Activated CD4-positive, alpha-beta T cell treated with anti-CD3 and anti-CD28 coated beads, Interleukin-2, amount 10 ng/mL, durations not matched to agents 24 days and 14 days (primary cell): ENCODE measurements at regions not wholly inside any gene's neighbourhood (a gene's known extent, or its start where the extent isn't known, plus 50 kb on each side); places are given as distances from the start of the nearest gene placed in this dataset.

Source experiments
- DNase-seq: peaks from one replicate; pipeline ENCODE4 v3.0.0; 2022
- H3K27ac Mint-ChIP-seq: one replicate; pipeline ENCODE4 v1.8.0; 2022; ENCODE audit warnings: mild to moderate bottlenecking, mixed read lengths
- H3K27me3 Mint-ChIP-seq: one replicate; pipeline ENCODE4 v1.8.0; 2022; ENCODE audit warnings: mixed read lengths
- H3K36me3 Mint-ChIP-seq: one replicate; pipeline ENCODE4 v1.8.0; 2022; ENCODE audit warnings: low read depth, mild to moderate bottlenecking, mixed read lengths
- H3K4me1 Mint-ChIP-seq: one replicate; pipeline ENCODE4 v1.8.0; 2021; ENCODE audit warnings: mixed read lengths
- H3K4me3 Mint-ChIP-seq: one replicate; pipeline ENCODE4 v1.8.0; 2022; ENCODE audit warnings: mild to moderate bottlenecking, moderate library complexity, mixed read lengths
- H3K9me3 Mint-ChIP-seq: one replicate; pipeline ENCODE4 v1.8.0; 2021; ENCODE audit warnings: mixed read lengths
- intact Hi-C: fragments of 100-400 bp; cut with micrococcal nuclease; formaldehyde crosslinking; loops from one replicate; pipeline ENCODE4 v1.15.1; 2023

DNA sequence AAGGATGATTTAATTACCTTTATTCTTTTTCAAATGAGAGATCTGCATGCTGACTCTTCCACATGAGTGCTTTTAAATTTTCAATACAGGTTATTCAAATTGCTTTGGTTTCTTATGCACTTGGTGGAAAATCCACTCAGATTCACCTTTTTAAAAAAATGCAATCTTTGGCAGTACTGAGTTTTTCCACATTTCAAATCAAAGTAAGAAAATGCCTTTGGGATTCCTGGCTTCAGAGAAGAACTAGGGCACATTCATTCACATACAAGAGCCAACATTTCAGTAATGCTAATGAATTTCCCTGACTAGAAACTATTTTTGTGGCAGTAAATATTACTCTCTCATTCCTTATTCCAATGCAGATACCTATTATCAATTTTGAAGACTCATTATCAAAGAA, 342.2 kb downstream of the ETNK1 start:
- Mint-ChIP-seq H3K4me1 (no peaks in the 10 kb centered on the region), H3K36me3 (no peaks in the 10 kb centered on the region), H3K27me3 (no peaks in the 10 kb centered on the region), H3K4me3 (no peak overlapping the region), H3K9me3 (no peaks in the 10 kb centered on the region), H3K27ac (no peak overlapping the region)
- intact Hi-C loops: no loop called here
- DNase-seq: no peak

DNA sequence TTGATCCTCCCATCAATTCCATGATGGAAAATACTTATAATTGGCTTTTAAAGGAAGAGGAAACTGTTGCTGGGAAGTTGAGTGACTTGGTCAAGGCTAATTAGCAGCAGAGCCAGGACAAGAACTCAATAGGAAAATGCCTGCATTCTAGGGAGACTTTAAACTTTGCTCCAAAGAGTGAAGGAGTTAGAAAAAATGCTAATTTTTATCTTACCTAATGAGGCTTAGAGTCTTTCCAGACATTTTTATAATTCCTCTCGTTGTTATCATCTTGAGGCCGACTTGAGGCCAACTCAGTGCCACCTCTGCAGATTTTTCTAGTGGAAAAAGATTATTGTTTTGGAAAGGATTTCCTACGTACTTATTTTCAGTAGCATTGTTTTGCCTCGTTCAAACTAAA, 344.6 kb downstream of the ETNK1 start:
- DNase-seq: no peak
- Mint-ChIP-seq H3K4me1 (no peaks in the 10 kb centered on the region), H3K27me3 (no peaks in the 10 kb centered on the region), H3K9me3 (no peaks in the 10 kb centered on the region), H3K36me3 (no peaks in the 10 kb centered on the region), H3K27ac (no peak overlapping the region), H3K4me3 (no peak overlapping the region)
- intact Hi-C loops: no loop called here

DNA sequence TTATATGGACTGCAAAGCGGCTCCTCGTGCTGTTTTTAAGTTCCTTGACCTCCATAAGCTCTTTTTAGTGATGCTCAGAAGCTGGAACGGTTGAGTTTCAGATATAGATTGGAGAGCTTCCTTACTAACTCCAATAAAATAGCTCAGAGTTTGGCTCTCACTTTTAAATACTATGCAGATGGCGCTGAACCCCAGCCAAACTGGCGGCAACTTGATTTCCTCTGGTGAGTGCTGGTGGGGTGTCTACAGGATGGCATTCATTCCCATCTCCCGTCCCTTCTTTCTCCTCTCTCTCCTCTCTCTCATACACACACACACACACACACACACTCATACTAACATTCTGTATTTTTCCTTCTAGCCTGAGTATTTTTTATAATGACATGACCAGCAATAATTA, 346.3 kb downstream of the ETNK1 start:
- H3K27me3 Mint-ChIP-seq: no peaks in the 10 kb centered on the region
- H3K27ac Mint-ChIP-seq: no peak overlapping the region
- H3K36me3 Mint-ChIP-seq: no peaks in the 10 kb centered on the region
- DNase-seq: no peak
- intact Hi-C loops: no loop called here
- H3K4me3 Mint-ChIP-seq: no peak overlapping the region
- H3K4me1 Mint-ChIP-seq: no peaks in the 10 kb centered on the region
- H3K9me3 Mint-ChIP-seq: no peaks in the 10 kb centered on the region

DNA sequence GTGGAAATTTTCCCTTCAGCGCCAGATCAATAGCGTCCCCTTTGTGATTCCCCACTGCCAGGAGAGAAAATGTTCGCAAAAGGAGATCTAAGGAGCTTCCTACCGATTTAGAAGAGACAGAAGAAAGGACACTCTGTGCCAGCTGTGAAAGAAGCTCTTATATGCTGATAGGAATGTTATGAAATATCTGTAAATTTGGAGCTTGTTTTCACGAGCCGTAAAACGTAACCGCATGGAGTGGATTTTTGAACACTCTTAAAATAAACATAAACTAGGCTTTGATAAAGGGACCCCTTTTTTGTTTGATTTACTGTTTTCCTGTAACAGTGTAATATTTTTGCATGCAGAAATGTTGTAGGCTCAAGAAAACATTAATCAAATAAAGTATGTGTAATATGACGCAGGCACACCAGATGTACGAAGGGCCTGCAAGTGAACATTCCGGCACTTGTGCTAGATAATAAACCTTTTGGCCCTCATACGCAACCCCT, 346.8 kb downstream of the ETNK1 start:
- DNase-seq: no peak
- no peaks in the 10 kb centered on the region for H3K9me3 Mint-ChIP-seq
- no peak overlapping the region for H3K27ac Mint-ChIP-seq
- no peaks in the 10 kb centered on the region for H3K4me1 Mint-ChIP-seq
- no peaks in the 10 kb centered on the region for H3K36me3 Mint-ChIP-seq
- no peaks in the 10 kb centered on the region for H3K27me3 Mint-ChIP-seq
- no peak overlapping the region for H3K4me3 Mint-ChIP-seq
- intact Hi-C loops: no loop called here

DNA sequence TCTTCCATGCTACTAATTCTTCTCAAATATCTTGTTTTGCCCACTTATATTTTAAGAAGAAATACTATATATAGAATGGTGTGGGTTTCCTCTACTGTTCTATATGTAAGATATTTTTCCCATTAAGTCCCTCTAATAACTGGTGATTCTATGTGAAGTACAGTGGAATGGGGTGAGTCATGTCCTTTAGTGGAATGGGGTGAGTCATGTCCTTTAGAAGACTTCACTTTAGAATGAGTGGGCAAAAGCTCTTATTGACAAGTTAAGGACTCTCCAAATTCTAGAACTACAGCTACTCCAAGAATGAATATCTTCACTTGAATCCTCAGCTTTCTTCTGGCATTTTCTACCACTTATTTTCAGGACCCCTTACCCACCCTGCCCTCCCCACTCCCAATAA, 349.9 kb downstream of the ETNK1 start:
- no peak overlapping the region for H3K4me3 Mint-ChIP-seq
- no peak for DNase-seq
- H3K27ac Mint-ChIP-seq: no peak overlapping the region
- H3K27me3 Mint-ChIP-seq: no peaks in the 10 kb centered on the region
- no peaks in the 10 kb centered on the region for H3K36me3 Mint-ChIP-seq
- H3K9me3 Mint-ChIP-seq: no peaks in the 10 kb centered on the region
- intact Hi-C loops: no loop called here
- H3K4me1 Mint-ChIP-seq: no peaks in the 10 kb centered on the region

DNA sequence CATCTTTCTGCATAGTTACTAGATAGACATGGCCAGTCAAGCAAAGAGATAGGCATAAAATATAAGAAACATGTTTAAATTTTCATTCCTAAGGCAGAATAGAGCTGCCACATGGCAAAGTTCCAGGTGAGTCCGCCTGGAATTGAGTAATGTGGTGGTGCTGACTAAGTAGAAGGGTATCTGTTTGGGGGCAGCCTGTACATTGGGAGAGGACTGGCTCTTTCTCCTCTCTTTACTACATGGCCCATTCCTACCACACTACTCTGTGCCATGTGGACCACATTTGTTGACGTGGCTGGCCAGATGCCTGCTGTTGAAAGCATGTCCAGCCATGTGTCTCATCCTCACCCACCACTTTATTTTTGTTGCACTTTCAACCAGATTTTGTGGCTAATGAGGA, 354.0 kb downstream of the ETNK1 start:
- Mint-ChIP-seq H3K27ac (no peak overlapping the region), H3K4me3 (no peak overlapping the region), H3K9me3 (no peaks in the 10 kb centered on the region), H3K4me1 (no peaks in the 10 kb centered on the region), H3K36me3 (no peaks in the 10 kb centered on the region), H3K27me3 (no peaks in the 10 kb centered on the region)
- no peak for DNase-seq
- intact Hi-C loops: no loop called here

DNA sequence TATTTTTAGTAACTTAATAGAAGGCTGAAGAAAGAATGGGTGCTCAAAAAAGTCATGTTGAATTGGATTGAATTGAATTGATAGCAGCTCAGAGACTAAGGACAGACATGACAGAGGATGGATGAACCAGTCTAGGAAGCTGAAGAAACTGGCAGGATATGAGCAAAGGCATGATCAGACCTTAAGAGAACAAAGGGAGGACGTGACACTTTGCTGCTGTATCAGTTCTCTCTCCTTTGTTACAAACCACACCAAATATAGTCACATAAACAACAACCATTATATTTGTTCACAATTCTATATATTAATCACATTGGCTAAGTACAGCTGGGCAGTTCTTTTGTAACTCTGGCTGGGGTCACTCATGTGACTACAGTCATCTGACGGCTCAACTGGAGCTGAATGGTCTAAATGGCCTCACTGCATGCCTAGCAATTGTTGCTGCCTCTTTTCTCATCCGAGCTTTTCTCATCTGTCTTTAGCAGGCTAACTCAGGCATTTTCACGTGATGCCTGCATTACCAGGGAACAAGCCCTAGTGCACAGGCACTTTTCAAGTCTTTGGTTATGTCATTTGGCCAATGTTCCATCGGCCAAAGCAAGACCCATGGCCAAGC, 355.0 kb downstream of the ETNK1 start:
- Mint-ChIP-seq H3K36me3 (no peaks in the 10 kb centered on the region), H3K4me3 (no peak overlapping the region)
- no peak for DNase-seq

DNA sequence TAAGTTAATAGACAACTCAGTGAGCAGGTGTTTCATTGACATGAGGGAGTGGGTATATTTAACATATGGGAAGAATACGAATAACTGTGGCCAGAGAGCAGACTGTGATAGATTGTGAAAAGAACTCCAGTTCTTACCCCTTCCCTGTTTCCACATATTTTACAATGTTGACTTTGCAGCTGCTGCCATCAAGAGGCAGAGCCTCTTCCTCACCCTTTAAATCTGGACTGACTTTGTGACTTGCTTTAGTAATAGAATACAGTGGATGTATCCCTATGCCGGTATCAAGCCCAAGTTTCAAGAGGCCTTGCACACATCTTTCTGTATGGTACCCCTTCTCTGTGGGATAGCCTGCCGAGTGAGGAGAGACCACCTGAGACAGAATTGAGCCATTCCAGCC, 356.7 kb downstream of the ETNK1 start:
- no peaks in the 10 kb centered on the region for H3K27me3 Mint-ChIP-seq
- no peaks in the 10 kb centered on the region for H3K9me3 Mint-ChIP-seq
- no peak overlapping the region for H3K4me3 Mint-ChIP-seq
- no peak for DNase-seq
- H3K36me3 Mint-ChIP-seq: no peaks in the 10 kb centered on the region
- H3K27ac Mint-ChIP-seq: no peak overlapping the region
- intact Hi-C loops: no loop called here
- H3K4me1 Mint-ChIP-seq: no peaks in the 10 kb centered on the region

More for the DNA sequence above, 355.0 kb downstream of the ETNK1 start:
- intact Hi-C loops: no loop called here
- Mint-ChIP-seq H3K27ac (no peak overlapping the region), H3K4me1 (no peaks in the 10 kb centered on the region), H3K27me3 (no peaks in the 10 kb centered on the region), H3K9me3 (no peaks in the 10 kb centered on the region)

DNA sequence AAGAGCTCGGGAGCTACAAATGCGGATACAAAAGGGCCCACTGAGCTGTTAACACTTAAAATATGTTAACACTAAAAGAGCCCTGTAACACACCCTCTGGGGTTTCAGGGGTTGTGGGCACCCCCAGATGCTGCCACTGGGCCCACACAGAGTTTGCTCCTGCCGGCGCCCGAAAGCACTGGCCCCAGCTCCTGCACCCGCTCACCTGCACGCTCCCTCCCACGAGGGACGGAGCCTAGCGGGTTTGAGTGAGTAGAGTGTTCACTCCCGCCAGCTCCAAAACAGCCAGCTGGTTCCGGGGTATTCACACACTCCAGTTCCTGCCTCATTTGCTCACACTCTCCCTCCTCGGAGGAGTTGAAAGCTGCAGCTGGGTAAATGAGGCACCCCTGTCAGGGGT, 357.7 kb downstream of the ETNK1 start:
- no peaks in the 10 kb centered on the region for H3K27me3 Mint-ChIP-seq
- no peaks in the 10 kb centered on the region for H3K36me3 Mint-ChIP-seq
- intact Hi-C loops: no loop called here
- H3K4me1 Mint-ChIP-seq: no peaks in the 10 kb centered on the region
- DNase-seq: no peak
- H3K9me3 Mint-ChIP-seq: no peaks in the 10 kb centered on the region
- no peak overlapping the region for H3K27ac Mint-ChIP-seq
- no peak overlapping the region for H3K4me3 Mint-ChIP-seq

DNA sequence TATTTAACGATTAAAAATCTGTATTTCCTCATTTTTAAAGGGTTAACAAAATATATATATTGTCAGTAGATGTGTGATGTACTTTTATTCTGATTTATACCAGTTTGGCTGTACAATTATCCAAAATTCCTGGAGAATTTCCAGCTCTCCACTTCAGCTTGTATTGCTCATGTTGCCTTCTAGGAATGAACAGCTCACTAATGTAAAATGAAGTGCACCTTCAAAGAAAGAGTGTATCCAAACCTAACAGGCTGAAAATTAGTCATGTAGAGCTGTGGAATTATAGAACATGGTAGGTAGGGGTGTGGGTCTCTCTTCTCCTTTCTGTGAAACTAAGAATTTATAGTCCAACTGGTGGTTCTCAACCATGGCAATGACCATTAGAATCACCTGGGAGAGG, 362.0 kb downstream of the ETNK1 start:
- Mint-ChIP-seq H3K36me3 (no peaks in the 10 kb centered on the region), H3K9me3 (no peaks in the 10 kb centered on the region), H3K4me1 (no peaks in the 10 kb centered on the region), H3K4me3 (no peak overlapping the region), H3K27me3 (no peaks in the 10 kb centered on the region), H3K27ac (no peak overlapping the region)
- intact Hi-C loops: no loop called here
- DNase-seq: no peak

DNA sequence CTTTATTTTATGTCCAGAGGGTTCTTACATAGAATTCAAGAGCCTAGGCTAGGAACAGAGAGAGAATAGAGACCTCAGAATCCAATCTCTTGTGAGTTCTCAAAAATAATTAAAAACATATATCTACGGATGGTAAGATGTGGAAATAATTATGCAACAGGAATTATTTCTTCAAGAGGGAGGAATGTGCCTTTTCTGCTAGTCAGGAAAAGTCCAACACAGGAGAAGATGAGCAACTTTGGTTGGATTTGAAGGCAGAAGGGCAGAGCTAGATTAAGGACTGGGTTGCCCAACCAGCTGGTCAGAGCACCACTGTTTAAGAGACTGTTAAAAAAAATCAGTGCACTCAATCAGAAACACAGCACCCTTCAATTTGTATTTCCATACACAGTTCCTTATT, 365.5 kb downstream of the ETNK1 start:
- Mint-ChIP-seq H3K36me3 (no peaks in the 10 kb centered on the region), H3K4me3 (no peak overlapping the region), H3K27me3 (no peaks in the 10 kb centered on the region), H3K9me3 (no peaks in the 10 kb centered on the region), H3K4me1 (no peaks in the 10 kb centered on the region), H3K27ac (no peak overlapping the region)
- no peak for DNase-seq
- intact Hi-C loops: no loop called here

DNA sequence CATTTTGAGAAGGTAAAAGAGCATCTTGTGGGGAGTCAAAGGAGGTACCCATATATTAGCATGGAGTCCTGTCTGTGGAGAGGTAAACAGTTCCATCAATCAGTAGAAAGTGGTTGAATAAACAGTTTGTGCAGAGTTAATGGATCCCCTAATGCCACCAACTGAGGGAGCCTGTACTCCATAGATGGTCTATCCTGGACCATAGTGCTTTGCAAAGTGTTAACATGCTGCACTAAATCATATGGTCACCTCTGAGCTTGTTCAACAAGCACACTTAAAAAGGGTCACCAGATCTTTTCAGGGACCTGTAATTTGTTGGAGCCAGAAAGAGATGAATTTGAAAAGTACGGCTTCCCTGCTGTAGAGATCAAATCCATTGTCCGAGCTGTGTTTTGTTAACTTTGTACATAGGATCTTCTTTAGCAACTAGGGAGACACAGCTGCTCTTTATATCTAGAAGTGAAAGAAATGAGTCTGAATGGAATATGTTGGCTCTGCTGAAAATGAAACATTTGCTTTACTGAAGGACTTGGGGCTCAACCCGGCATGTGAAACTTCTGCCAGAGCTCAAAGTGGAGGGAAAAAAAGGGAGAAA, 366.4 kb downstream of the ETNK1 start:
- H3K36me3 Mint-ChIP-seq: no peaks in the 10 kb centered on the region
- no peak for DNase-seq
- H3K27me3 Mint-ChIP-seq: no peaks in the 10 kb centered on the region
- H3K9me3 Mint-ChIP-seq: no peaks in the 10 kb centered on the region
- intact Hi-C loops: no loop called here
- H3K27ac Mint-ChIP-seq: no peak overlapping the region
- H3K4me3 Mint-ChIP-seq: no peak overlapping the region
- H3K4me1 Mint-ChIP-seq: no peaks in the 10 kb centered on the region

DNA sequence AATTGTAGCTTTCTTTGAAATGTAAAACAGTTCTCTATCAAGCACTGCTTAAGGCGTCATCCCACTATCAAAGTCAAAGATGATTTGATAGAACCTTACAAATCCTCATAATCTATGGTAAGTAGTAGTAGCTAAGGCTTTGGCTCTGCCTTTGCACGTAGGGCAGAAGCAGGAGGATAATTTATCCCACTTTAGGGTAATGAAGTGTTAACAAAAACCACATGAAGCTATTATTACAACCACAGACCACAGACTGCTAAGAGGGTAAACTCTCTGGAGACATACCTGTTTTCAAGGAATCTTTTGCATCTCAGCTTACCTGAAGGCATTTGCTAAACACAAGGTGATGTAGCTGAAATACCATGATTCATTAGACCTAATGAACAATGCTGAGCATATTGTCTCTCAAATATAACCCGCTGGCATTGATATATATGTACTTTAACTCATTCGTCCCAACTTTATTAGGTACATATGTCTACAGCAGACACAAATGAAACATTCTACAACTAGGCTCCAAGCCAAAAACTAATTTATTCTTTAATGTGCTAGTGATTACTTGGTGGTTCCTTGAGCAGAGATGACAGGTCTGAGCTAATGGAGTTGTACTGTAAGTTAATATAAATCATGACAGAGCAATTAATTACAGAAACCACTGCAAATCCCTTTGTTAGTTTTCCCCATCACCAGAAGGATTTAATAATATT, 368.8 kb downstream of the ETNK1 start:
- intact Hi-C loops: no loop called here
- Mint-ChIP-seq H3K27me3 (no peaks in the 10 kb centered on the region), H3K4me3 (no peak overlapping the region), H3K4me1 (no peaks in the 10 kb centered on the region), H3K9me3 (no peaks in the 10 kb centered on the region), H3K27ac (no peak overlapping the region), H3K36me3 (no peaks in the 10 kb centered on the region)
- DNase-seq: no peak

DNA sequence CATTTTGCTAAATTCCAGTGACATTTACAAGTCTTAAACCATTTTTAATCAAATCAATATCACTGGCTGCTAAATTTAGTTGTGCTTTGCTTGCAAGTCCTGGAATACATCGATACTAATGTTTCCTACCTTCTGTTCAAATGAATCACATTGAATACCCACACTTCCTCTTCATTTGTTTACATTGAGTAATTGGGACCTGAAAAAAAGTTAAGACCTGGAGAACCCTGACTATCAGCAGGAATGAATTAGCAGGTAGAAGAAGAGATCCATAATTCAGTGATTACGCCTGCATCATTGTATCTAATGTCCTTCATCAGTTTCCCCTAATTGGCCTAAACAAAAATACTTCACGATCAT, 369.3 kb downstream of the ETNK1 start:
- Mint-ChIP-seq H3K27me3 (no peaks in the 10 kb centered on the region), H3K4me1 (no peaks in the 10 kb centered on the region), H3K9me3 (no peaks in the 10 kb centered on the region), H3K4me3 (no peak overlapping the region), H3K27ac (no peak overlapping the region), H3K36me3 (no peaks in the 10 kb centered on the region)
- no peak for DNase-seq
- intact Hi-C loops: no loop called here

DNA sequence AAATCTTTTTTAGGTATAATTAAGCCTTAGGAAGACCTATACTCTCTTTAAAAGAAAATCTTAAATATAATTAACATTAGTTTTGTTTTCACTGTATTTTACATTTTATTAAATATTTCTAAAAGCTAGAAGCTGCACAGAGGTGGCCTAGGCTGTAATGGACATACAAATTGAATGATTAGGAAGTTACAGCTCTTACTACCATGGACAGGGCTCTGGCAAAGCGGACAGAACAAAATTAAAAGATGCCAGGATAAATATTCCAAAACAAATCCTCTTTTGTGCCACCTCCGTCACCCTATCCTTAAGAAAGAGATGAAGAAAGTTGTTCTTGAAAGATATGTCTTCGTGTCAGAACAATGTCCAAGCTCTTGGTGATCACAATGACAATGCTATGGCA, 376.5 kb downstream of the ETNK1 start:
- intact Hi-C loops: no loop called here
- Mint-ChIP-seq H3K27ac (no peak overlapping the region), H3K27me3 (no peaks in the 10 kb centered on the region), H3K36me3 (no peaks in the 10 kb centered on the region), H3K9me3 (no peaks in the 10 kb centered on the region), H3K4me1 (no peaks in the 10 kb centered on the region), H3K4me3 (no peak overlapping the region)
- DNase-seq: no peak
